SU-DHL-6 (cell line): ENCODE measurements at regions not wholly inside any gene's neighbourhood (a gene's known extent, or its start where the extent isn't known, plus 50 kb on each side); places are given as distances from the start of the nearest gene placed in this dataset.

Source experiments
- EZH2phosphoT487 ChIP-seq: fragments of 200-600 bp; sonication (generic), shearing (Covaris generic); conservative IDR thresholded peaks from 2 replicates; pipeline ENCODE4 v1.6.1; 2018; ENCODE audit warnings: mild to moderate bottlenecking, antibody characterized with exemption, low read length, moderate library complexity, mixed read lengths
- TF ChIP-seq, protein P1 (sequence below): fragments of 200-600 bp; sonication (generic); IDR thresholded peaks from one replicate; pipeline ENCODE4 v1.5.1; 2017; ENCODE audit warnings: antibody characterized with exemption, mild to moderate bottlenecking, low read length, moderate library complexity; ENCODE audit not compliant: insufficient read depth, poor library complexity, severe bottlenecking

GRCh38 chr6:133629970-133630369 is 258.9 kb upstream of the TCF21 start:
- TF ChIP-seq, protein P1, sequence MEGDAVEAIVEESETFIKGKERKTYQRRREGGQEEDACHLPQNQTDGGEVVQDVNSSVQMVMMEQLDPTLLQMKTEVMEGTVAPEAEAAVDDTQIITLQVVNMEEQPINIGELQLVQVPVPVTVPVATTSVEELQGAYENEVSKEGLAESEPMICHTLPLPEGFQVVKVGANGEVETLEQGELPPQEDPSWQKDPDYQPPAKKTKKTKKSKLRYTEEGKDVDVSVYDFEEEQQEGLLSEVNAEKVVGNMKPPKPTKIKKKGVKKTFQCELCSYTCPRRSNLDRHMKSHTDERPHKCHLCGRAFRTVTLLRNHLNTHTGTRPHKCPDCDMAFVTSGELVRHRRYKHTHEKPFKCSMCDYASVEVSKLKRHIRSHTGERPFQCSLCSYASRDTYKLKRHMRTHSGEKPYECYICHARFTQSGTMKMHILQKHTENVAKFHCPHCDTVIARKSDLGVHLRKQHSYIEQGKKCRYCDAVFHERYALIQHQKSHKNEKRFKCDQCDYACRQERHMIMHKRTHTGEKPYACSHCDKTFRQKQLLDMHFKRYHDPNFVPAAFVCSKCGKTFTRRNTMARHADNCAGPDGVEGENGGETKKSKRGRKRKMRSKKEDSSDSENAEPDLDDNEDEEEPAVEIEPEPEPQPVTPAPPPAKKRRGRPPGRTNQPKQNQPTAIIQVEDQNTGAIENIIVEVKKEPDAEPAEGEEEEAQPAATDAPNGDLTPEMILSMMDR, result no peak
- TF ChIP-seq EZH2phosphoT487, result no peak
